ENCODE measurements at regions not wholly inside any gene's neighbourhood (a gene's known extent, or its start where the extent isn't known, plus 50 kb on each side); places are given as distances from the start of the nearest gene placed in this dataset.
"Not testable (repeated sequence)": the region's sequence is repeated elsewhere in the genome, so short reads cannot be mapped to it uniquely, and the experiment has no call there.

DNA sequence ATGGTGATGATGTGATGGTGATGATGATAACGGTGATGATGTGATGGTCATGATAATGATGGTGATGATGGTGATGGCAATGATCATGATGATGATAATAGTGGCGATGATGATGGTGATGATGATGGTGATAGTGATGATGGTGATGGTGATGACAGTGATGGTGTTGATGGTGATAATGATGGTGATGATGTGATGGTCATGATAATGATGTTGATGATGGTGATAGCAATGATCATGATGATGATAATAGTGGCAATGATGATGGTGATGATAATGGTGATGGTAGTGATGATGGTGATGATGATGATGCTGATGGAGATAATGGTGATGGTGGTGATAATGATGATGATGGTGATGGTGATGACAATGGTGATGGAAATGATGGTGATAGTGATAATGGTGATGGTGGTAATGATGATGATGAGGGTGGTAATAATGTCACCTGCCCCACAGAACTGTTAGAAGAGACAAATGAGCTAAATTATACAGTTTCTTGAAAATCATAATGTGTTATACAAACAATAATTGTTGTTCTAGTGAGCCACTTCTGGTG is 289.9 kb downstream of the ASMT start:
- TF ChIP-seq, protein P1, sequence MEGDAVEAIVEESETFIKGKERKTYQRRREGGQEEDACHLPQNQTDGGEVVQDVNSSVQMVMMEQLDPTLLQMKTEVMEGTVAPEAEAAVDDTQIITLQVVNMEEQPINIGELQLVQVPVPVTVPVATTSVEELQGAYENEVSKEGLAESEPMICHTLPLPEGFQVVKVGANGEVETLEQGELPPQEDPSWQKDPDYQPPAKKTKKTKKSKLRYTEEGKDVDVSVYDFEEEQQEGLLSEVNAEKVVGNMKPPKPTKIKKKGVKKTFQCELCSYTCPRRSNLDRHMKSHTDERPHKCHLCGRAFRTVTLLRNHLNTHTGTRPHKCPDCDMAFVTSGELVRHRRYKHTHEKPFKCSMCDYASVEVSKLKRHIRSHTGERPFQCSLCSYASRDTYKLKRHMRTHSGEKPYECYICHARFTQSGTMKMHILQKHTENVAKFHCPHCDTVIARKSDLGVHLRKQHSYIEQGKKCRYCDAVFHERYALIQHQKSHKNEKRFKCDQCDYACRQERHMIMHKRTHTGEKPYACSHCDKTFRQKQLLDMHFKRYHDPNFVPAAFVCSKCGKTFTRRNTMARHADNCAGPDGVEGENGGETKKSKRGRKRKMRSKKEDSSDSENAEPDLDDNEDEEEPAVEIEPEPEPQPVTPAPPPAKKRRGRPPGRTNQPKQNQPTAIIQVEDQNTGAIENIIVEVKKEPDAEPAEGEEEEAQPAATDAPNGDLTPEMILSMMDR (IDR thresholded peaks at IDR 0.05; ENCODE audit: low read depth, low read length): no peak
- in situ Hi-C loops (cut with HindIII; ENCODE audit: low sequenced_read_pairs): no loop called here
- DNase-seq (ENCODE audit: low read depth, low spot score): no peak

DNA sequence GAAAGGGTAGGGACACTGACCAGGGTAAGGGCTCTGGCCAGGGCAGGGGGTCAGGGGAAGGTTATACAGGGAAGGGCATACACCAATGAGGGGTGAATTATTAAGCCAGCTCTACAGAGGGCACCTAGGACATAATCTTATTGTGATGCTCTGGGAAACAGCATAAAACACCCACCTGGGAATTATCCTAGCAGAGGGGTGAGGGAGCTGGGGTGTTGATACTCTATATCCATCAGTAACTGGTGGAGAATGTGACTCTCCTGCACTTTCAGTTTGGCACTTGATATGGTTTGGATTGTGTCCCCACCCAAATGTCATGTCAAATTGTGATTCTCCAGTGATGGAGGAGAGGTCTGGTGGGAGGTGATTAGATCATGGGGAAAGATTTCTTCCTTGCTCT is 291.2 kb downstream of the ASMT start:
- in situ Hi-C loops (cut with HindIII; ENCODE audit: low sequenced_read_pairs): no loop called here
- TF ChIP-seq, protein P1 (IDR thresholded peaks at IDR 0.05; ENCODE audit: low read depth, low read length): no peak
- H3K4me3 ChIP-seq (ENCODE audit: low read depth, low read length): no peak overlapping the region
- DNase-seq (ENCODE audit: low read depth, low spot score): no peak

More for the DNA sequence above, 289.9 kb downstream of the ASMT start:
- no peak overlapping the region for H3K4me3 ChIP-seq (ENCODE audit: low read depth, low read length)

DNA sequence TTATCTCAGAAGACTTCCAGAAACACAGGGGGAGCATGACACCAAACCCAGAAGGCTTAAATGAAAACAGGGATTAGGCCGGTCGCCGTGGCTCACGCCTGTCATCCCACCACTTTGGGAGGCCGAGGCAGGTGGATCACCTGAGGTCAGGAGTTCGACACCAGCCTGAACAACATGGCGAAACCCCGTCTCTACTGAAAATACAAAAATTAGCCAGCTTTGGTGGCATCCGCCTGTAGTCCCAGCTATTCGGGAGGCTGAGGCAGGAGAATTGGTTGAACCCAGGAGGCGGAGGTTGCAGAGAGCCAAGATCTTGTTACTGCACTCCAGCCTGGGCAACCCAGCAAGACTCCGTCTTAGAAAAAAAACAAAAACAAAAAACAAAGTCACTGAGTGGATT is 294.1 kb downstream of the ASMT start:
- DNase-seq (ENCODE audit: low read depth, low spot score); in situ Hi-C loops (cut with HindIII; ENCODE audit: low sequenced_read_pairs); H3K4me3 ChIP-seq (ENCODE audit: low read depth, low read length): not testable (repeated sequence)

DNA sequence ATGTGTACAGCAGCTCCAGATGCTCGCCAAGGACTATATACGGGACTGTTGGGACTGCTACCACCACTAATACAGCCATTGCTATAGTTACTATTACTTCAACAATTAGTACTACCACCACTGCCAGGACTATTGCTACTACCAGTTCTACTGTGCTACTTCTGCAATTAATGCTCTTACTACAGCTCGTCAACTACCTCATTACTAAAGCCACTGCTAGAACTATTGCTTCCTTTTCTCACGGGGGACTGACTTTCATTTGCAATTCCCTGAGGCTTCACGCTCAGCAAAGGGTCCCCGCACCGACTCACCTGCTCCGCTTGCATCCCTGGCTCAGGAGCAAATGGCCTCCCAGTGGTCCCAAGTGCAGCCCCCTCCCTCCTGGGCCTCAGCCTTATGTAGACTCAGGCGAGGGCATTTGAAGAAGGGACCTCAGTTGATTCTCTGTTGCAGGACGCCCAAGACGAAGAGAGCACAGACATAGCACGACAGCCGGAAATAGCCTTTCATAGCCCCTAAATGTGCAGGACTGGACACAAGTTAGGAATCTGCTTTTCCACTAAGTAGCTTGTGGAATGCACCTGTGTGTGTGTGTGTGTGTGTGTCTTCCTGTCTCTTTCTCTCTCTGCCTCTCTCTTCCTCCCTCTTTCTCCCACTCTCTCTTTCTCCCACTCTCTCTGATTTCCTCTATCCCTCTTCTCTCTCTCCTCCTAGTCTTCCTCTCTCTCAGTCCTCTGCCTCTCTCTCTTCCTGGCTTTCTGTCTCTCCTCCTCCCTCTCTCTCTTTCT is 294.8 kb downstream of the ASMT start:
- no peak for DNase-seq (ENCODE audit: low read depth, low spot score)
- in situ Hi-C loops (cut with HindIII; ENCODE audit: low sequenced_read_pairs): no loop called here
- H3K4me3 ChIP-seq (ENCODE audit: low read depth, low read length): no peak overlapping the region
- TF ChIP-seq, protein P1 (IDR thresholded peaks at IDR 0.05; ENCODE audit: low read depth, low read length): no peak

DNA sequence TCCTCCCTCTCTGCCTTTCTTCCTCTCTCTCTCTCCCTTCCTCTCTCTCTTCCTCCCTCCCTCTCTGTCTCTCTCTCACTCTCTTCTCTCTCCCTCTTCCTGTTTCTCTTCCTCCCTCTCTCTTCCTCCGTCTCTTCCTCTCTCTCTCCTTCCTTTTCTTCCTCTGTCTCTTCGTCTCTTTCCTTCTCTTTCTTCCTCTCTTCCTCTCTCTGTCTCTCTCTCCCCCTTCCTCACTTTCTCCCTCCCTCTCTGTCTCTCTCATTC is 295.3 kb downstream of the ASMT start:
- no peak for DNase-seq (ENCODE audit: low read depth, low spot score)
- H3K4me3 ChIP-seq (ENCODE audit: low read depth, low read length): no peak overlapping the region
- TF ChIP-seq, protein P1 (IDR thresholded peaks at IDR 0.05; ENCODE audit: low read depth, low read length): no peak
- in situ Hi-C loops (cut with HindIII; ENCODE audit: low sequenced_read_pairs): no loop called here

DNA sequence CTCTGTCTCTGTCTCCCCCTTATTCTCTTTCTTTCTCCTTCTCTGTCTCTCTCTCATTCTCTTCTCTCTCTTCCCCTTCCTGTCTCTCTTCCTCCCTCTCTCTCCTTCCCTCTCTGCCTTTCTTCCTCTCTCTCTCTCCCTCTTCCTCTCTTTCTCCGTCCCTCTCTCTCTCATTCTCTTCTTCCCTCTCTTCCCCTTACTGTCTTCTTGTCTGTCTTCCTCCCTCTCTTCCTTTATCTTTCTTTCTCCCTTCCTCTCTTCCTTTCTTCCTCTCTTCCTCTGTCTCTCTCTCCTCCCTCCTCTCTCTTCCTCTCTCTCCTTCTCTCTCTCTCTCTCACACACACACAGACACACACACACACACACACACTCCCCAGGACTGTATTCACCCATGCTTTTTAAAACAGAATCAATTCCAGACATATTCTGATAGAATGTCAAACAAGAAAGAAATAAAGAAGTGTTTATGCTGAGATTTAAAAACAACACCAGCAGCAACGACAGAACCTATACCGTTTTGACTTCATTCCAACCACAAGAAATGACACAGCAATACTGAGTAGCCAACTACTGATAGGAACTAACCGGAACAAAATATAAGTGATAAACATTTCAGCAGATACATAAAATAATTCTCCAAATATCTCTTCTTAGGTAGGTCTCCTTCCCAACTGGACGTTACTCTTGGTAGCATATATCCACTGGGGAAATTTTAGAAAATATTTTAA is 296.7 kb downstream of the ASMT start:
- no peak for DNase-seq (ENCODE audit: low read depth, low spot score)
- in situ Hi-C loops (cut with HindIII; ENCODE audit: low sequenced_read_pairs): no loop called here
- TF ChIP-seq, protein P1 (IDR thresholded peaks at IDR 0.05; ENCODE audit: low read depth, low read length): no peak
- no peak overlapping the region for H3K4me3 ChIP-seq (ENCODE audit: low read depth, low read length)

DNA sequence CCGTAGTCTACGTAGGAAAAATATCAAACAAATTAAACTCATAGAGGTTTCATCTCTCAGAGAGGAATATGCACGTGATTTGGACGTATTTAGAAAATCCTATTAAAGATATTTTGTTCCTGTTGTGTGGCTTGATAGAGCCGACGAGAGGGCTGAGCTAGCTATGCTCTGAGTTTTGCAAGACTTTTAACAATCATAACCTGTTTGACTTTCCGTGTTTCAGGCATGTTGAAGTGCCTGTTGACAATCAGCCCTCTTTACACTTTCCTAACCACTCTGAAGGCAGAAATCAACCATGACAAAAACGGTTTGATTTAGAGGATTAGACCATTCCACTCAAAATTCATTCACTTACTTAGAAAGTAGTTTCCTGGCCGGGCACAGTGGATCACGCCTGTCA is 297.3 kb downstream of the ASMT start:
- no peak for DNase-seq (ENCODE audit: low read depth, low spot score)
- in situ Hi-C loops (cut with HindIII; ENCODE audit: low sequenced_read_pairs): no loop called here
- TF ChIP-seq, protein P1 (IDR thresholded peaks at IDR 0.05; ENCODE audit: low read depth, low read length): no peak
- H3K4me3 ChIP-seq (ENCODE audit: low read depth, low read length): no peak overlapping the region
